Lung (tissue), 11 donors: ENCODE measurements at regions not wholly inside any gene's neighbourhood (a gene's known extent, or its start where the extent isn't known, plus 50 kb on each side); places are given as distances from the start of the nearest gene placed in this dataset.
A peak's percentile ranks its signal among the peaks of the same experiment; 100 is the strongest.

Experiments
- ATAC-seq: fragments of 200-7000 bp; cut with Tn5 transposase; one replicate; pipeline ENCODE4 v1.9.1; 2020; ENCODE audit warnings: moderate number of reproducible peaks; ENCODE audit not compliant: insufficient read depth, low FRiP score
- DNase-seq, 3 donors: peaks; one replicate each; pipeline ENCODE4 v3.0.0-alpha.2; 2013 to 2017
- H3K27ac ChIP-seq, 2 donors: one replicate each; pipeline ENCODE4 v1.5.1; 2013; ENCODE audit warnings: mild to moderate bottlenecking in 2 of 2, moderate library complexity in 2 of 2, control low read depth in 1 of 2, inconsistent platforms in 1 of 2, low read depth in 1 of 2, low read length in 1 of 2
- H3K27me3 ChIP-seq, 3 donors: one replicate each; pipeline ENCODE4 v1.5.1; 2013; ENCODE audit warnings: low read length in 2 of 3; ENCODE audit not compliant: control insufficient read depth in 3 of 3, insufficient read depth in 3 of 3
- H3K36me3 ChIP-seq, 4 donors: one replicate each; pipeline ENCODE4 v1.5.1; 2013; ENCODE audit warnings: low read length in 4 of 4, mild to moderate bottlenecking in 1 of 4, moderate library complexity in 1 of 4; ENCODE audit not compliant: control insufficient read depth in 4 of 4, insufficient read depth in 4 of 4
- H3K4me1 ChIP-seq, 5 donors: one replicate each; pipeline ENCODE4 v1.5.1; 2013; ENCODE audit warnings: low read length in 5 of 5, mild to moderate bottlenecking in 2 of 5, moderate library complexity in 1 of 5; ENCODE audit not compliant: control insufficient read depth in 5 of 5, insufficient read depth in 5 of 5
- H3K4me3 ChIP-seq: one replicate; pipeline ENCODE4 v1.5.1; 2013; ENCODE audit warnings: mild to moderate bottlenecking, control low read depth, moderate library complexity
- H3K9ac ChIP-seq, 2 donors: one replicate each; pipeline ENCODE4 v1.5.1; 2013; ENCODE audit warnings: low read length in 2 of 2, control low read depth in 1 of 2; ENCODE audit not compliant: insufficient read depth in 1 of 2
- H3K9me3 ChIP-seq, 4 donors: one replicate each; pipeline ENCODE4 v1.5.1; 2013; ENCODE audit warnings: low read length in 3 of 4, mild to moderate bottlenecking in 1 of 4, moderate library complexity in 1 of 4; ENCODE audit not compliant: control insufficient read depth in 4 of 4, insufficient read depth in 3 of 4
- CTCF ChIP-seq: IDR thresholded peaks from 2 replicates; pipeline ENCODE4 v1.5.1; 2012; ENCODE audit warnings: mild to moderate bottlenecking; ENCODE audit errors: control extremely low read depth, extremely low read depth
- WGBS, 2 donors: extraction: QIAGEN DNeasy Blood & Tissue Kit; methylation state at CpG; one replicate each; pipeline ENCODE4 v1.1.7; 2013; 5-methylcytosine and 5-hydroxymethylcytosine counted together
- donor health status: control.
- donor health status: control.
- donor health status: Bipolar disorder and iron deficiency.
- donor health status: healthy.
- donor health status: DM: yes; HTN: yes; CAD: no.

GRCh38 chr14:22313172-22313801 lies 275.7 kb downstream of the DAD1 start:
- no peak overlapping the region for H3K27ac ChIP-seq
- WGBS, 2 donors = 30 to 59% methylated on average over 1 of the region's 1 CpG

DNA sequence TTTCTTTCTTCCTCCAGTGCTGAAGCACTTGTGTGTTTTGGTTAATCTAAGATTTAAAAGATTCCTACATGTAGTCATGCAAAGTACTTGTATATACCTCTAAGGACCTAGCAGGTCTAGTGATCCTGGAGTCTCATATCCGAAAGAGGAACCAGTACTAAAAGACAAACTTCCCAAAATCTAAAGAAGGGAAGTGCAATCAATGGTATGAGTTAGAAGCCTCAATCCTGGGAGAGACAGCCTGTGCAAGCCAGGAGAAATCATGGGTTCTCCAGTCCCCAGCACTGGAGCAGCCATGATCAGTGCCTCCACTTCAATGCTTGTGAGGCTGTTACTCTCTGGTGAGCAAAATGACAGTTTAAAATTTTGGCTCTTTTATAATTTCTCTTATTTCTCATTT lies 277.4 kb downstream of the DAD1 start:
- Histone ChIP-seq H3K36me3 (no peaks in the 10 kb centered on the region), H3K4me1 (peaks cover 0 to 3% (median 0%) of the 10 kb centered on the region in 5 donors), H3K9me3 (no peaks in the 10 kb centered on the region), H3K4me3 (no peak overlapping the region), H3K9ac (no peak overlapping the region), H3K27ac (no peak overlapping the region), H3K27me3 (no peaks in the 10 kb centered on the region)
- no peak for TF ChIP-seq CTCF
- DNase-seq (no peak), ATAC-seq (no peak)
- WGBS, 2 donors = 20 to 43% methylated on average over 1 of the region's 1 CpG

More at GRCh38 chr14:22313172-22313801, 275.7 kb downstream of the DAD1 start:
- TF ChIP-seq CTCF = no peak
- peak; percentile 43 for ATAC-seq
- Histone ChIP-seq H3K36me3 (no peaks in the 10 kb centered on the region), H3K9ac (no peak overlapping the region), H3K9me3 (no peaks in the 10 kb centered on the region), H3K4me1 (peaks cover 0 to 3% (median 0%) of the 10 kb centered on the region in 5 donors), H3K4me3 (no peak overlapping the region), H3K27me3 (no peaks in the 10 kb centered on the region)
- DNase-seq = peak in 2 of 3 donors; percentile 40 to 74

GRCh38 chr14:22305607-22306006 lies 283.4 kb downstream of the DAD1 start:
- no peaks in the 10 kb centered on the region for H3K9me3 ChIP-seq
- H3K27me3 ChIP-seq = no peaks in the 10 kb centered on the region
- H3K4me1 ChIP-seq = peaks cover 0 to 8% (median 0%) of the 10 kb centered on the region in 5 donors
- ATAC-seq = no peak
- H3K36me3 ChIP-seq = no peaks in the 10 kb centered on the region
- no peak for DNase-seq
- H3K4me3 ChIP-seq = no peak overlapping the region
- TF ChIP-seq CTCF = no peak
- WGBS, 2 donors = 67 to 79% methylated on average over 5 of the region's 5 CpGs
- H3K9ac ChIP-seq = no peak overlapping the region
- H3K27ac ChIP-seq = no peak overlapping the region

GRCh38 chr14:22304326-22304725 lies 284.7 kb downstream of the DAD1 start:
- 64 to 66% methylated on average over 6 of the region's 6 CpGs for WGBS, 2 donors
- H3K27ac ChIP-seq = peak overlapping the region in 1 of 2 donors; percentile 24
- no peak for ATAC-seq
- H3K27me3 ChIP-seq = no peaks in the 10 kb centered on the region
- no peak for TF ChIP-seq CTCF
- DNase-seq = no peak
- H3K4me3 ChIP-seq = no peak overlapping the region
- H3K9ac ChIP-seq = no peak overlapping the region
- peaks cover 0 to 8% (median 0%) of the 10 kb centered on the region in 5 donors for H3K4me1 ChIP-seq
- no peaks in the 10 kb centered on the region for H3K36me3 ChIP-seq
- no peaks in the 10 kb centered on the region for H3K9me3 ChIP-seq
